Vagina (tissue), 2 donors: ENCODE measurements at regions not wholly inside any gene's neighbourhood (a gene's known extent, or its start where the extent isn't known, plus 50 kb on each side); places are given as distances from the start of the nearest gene placed in this dataset.

ENCODE experiments used
- CTCF ChIP-seq, 3 experiments: fragments of 450-650 bp in 2 of 3; fragments of 200-600 bp in 1 of 3; sonication (generic) in 1 of 3; IDR thresholded peaks; one replicate each; pipeline ENCODE4 v1.5.1; 2017 to 2019; ENCODE audit warnings: antibody characterized with exemption in 3 of 3, mild to moderate bottlenecking in 2 of 3, moderate library complexity in 2 of 3
- POLR2AphosphoS5 ChIP-seq, 2 donors: sonication (generic); formaldehyde crosslinking; IDR thresholded peaks; one replicate each; pipeline ENCODE4 v1.9.0; 2017; ENCODE audit warnings: antibody characterized with exemption in 2 of 2, mild to moderate bottlenecking in 2 of 2, low read depth in 1 of 2; ENCODE audit not compliant: insufficient read depth in 1 of 2

GRCh38 chr17:27990100-27990499 is 52.4 kb upstream of the NLK start:
- no peak for TF ChIP-seq CTCF (IDR thresholded peaks at IDR 0.05)
- TF ChIP-seq POLR2AphosphoS5 (IDR thresholded peaks at IDR 0.05; ENCODE audit: insufficient read depth in 1 of 2, low read depth in 1 of 2) = no peak
